ENCODE measurements at regions not wholly inside any gene's neighbourhood (a gene's known extent, or its start where the extent isn't known, plus 50 kb on each side); places are given as distances from the start of the nearest gene placed in this dataset.
"Not testable (repeated sequence)": the region's sequence is repeated elsewhere in the genome, so short reads cannot be mapped to it uniquely, and the experiment has no call there.

DNA sequence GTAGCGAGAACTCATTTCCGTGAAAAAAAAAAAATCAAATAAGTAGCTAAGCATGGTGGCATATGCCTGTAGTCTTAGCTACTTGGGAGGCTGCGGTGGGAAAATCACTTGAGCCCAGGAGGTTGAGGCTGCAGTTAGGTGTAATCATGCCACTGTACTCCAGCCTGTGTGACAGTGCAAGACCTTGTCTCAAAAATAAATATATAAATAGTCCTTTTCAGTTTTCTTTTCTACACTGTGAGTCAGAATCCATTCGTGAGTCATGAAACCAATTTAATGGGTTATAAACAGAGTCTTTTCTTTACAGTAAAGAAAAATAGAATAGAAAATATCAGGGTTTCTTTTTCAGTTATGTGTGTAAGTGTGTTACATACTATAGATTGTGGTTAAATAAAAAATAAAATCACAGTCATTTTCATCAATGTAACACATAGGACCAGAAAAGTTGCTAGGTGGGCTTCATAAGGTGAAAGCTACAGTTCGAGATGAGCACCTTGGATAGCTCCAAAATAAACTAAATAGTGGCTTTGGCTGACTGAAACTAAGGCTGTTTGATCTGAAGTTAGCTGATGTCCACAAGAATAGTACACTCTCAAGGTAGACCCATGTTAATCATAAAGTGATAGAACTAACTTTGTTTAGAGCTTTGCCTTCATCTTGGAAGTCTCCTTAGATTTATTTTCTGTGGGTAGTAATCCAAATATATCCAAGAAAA lies 781.1 kb downstream of the GATA3 start:
- DNase-seq: no peak

DNA sequence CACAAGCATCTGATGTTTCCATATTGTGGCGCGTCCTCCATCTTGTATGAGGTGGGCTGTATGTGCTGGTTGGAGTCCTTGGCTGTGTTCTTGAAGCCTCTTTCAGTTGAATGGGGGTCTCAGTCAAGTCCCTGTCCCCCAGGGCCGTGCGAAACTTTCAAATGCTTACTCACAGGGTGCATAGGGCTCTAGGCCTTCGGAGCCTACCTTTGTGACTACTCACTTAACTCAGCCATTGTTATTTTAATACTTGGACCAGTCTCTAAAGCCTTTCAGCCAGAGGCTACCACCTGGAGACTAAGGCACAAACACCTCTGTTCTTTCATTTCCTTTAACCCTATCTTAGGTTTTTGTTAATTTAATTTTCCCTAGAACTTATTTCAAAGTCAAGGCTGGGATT lies 785.9 kb downstream of the GATA3 start:
- DNase-seq: no peak

DNA sequence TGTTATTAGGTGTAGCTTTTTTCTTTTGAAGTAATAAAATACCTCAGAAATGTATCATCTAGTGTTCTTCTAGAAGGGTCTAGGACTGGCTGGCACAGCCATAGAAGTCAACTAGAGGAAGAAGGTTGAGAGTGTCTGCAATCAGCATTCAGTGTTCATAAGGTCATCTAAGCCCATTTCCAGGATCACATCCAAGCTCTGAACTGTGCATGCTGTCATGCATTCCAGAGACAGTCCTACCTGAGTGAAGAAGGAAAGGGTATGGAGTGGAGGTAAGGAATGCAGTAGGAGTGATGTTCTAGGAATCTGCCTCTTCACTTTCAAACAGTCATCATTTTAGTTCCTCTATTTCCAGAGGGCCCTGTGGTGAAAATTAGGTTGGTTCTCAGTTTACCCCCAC lies 789.7 kb downstream of the GATA3 start:
- DNase-seq: no peak

DNA sequence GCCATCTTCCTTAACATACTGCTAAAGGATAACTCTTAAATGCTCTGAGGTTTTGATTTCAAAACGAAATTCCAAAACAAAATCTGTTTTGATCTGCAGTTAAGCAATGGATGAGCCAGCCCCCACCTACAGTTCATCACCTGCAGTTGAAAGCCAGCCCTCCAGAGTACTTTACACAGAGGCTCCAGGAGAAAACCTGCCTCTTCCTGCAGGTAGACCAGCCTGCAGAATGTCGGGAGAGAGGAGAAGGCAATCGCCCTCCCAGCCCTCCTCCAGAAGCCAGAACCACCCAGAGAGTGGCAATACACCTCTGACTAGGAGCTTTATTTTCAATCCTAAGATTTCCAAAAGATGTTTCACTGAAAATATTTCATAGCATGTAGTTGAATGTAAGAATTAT lies 798.1 kb downstream of the GATA3 start:
- DNase-seq: no peak

- DNase-seq: no peak
Measured at GRCh38 chr10:8853048-8853447, 798.6 kb downstream of the GATA3 start.

DNA sequence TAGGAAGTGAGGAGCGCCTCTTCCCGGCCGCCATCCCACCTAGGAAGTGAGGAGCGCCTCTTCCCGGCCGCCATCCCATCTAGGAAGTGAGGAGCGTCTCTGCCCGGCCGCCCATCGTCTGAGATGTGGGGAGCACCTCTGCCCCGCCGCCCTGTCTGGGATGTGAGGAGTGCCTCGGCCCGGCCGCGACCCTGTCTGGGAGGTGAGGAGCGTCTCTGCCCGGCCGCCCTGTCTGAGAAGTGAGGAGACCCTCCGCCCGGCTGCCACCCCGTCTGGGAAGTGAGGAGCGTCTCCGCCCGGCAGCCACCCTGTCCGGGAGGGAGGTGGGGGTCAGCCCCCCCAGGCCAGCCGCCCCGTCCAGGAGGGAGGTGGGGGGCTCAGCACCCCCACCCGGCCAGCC lies 814.4 kb downstream of the GATA3 start:
- DNase-seq: not testable (repeated sequence)

- DNase-seq: no peak
Measured at GRCh38 chr10:8873310-8873709, 818.8 kb downstream of the GATA3 start.

DNA sequence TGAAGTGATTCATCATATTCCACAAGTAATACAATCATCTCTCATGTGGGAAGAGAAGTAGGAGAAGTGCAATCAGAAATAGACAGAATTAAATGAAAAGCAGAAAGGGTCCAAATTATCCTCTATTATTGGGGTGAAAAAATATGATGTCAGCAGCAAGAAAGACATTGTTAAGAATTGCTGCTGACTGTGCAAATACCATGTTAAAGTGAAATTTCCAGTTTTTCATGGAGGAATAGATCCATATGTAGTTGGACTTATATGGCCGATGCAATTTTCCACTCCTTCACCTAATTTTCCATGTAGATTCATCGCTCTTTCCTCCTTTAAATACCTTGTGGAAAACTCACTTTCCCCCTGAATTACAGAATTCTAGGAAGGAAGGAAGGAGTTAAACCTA lies 819.8 kb downstream of the GATA3 start:
- DNase-seq: no peak

- DNase-seq: no peak
Measured at GRCh38 chr10:8874972-8875371, 820.5 kb downstream of the GATA3 start.

DNA sequence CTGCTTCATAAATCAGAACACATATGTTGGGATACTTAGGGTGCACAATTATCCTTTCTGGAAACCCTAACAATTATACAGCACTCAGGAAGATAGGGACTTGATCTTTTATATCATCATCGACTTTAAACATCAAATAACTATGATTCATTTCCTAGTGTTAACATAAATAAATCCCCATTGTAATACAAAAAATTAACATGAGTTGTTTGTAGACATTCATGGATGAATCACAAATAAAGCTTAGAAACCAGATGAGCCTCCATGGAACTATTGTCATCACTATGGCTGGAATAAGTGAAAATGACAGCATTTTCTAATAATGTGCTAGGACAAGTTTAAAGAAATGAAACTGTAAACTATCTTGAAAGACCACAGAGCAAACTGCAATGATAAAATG lies 821.7 kb downstream of the GATA3 start:
- no peak for DNase-seq

GRCh38 chr10:8889538-8889937 lies 835.0 kb downstream of the GATA3 start:
- no peak for DNase-seq

DNA sequence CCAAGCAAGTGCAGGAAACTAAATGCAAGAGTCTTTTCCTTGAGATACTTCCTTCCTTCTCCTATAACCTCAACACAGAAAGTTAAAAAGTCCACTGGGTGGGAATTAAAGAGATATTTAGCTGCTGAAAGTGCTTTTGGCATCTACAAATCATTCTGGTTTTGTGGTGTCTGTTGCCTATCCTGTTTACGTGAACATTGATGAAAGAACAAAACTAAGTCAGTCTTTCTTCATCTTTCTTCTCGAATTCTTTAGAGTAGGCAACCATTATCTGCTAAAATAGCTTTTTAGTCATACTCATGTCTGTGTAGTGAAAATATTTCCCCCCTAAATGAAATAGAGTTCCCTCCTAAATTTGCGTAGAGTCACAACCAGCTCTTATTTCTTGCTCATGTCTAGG lies 838.6 kb downstream of the GATA3 start:
- DNase-seq: no peak

- no peak for DNase-seq
Measured at GRCh38 chr10:8894148-8894547, 839.7 kb downstream of the GATA3 start.

DNA sequence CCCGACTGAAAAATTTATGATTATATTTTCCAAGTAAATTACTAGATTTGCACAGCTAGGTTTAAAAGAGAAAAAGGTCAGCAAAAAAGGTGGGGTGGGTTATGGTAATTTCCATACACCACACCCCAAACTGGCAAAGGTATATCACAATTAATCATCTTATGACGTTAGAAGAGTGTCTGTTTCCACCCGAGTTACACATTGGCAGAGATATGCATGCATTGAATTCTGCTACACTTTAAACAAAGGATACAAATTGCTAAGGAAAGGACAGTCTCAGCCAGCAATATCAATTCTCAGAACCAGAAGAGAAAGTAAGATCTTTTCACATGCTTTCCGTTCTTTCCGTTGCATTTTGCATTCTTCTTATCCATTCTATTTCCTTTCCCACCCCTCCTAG lies 843.3 kb downstream of the GATA3 start:
- DNase-seq: no peak

DNA sequence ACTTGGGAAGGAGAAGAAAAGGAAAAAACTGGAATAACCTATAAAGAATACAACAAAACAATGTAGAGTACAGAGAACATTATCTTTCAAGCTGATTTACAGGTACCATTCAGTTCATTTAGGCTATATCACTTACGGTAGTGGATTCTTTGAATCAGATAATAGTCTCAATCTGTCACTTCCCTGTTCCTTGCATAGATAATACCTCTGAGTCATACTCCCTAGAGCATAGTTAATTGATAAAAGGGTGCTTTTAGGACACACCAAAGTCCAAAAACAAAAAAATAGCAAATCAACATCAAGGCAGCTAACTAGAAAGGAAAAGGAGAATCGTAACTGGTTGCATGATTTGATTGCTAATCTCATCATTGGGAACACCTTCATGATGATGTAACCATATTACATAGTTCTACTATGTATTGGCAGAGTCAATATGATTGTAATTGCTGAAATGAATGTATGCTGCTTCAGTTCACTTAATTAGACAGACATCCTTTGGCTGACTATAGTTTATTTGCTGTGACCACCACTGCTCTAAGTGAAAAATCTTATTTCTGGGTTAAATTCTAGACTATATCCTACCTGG lies 844.4 kb downstream of the GATA3 start:
- DNase-seq: no peak

- DNase-seq: no peak
Measured at GRCh38 chr10:8902926-8903325, 848.4 kb downstream of the GATA3 start.

DNA sequence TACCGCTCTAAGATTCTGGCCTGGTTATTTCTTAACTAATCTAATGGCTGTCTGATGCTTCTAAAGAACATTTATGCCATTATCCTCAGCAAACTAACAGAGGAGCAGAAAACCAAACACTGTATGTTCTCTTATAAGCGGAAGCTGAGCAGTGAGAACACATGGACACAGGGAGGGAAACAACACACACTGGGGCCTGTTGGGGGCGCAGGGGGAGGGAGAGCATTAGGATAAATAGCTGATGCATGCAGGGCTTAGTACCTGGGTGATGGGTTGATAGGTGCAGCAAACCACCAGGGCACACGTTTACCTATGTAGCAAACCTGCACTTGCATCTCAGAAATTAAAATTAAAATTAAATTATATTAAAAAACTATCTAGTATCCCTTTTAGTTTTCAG lies 853.5 kb downstream of the GATA3 start:
- DNase-seq: no peak

- DNase-seq: no peak
Measured at GRCh38 chr10:8910314-8910713, 855.8 kb downstream of the GATA3 start.

DNA sequence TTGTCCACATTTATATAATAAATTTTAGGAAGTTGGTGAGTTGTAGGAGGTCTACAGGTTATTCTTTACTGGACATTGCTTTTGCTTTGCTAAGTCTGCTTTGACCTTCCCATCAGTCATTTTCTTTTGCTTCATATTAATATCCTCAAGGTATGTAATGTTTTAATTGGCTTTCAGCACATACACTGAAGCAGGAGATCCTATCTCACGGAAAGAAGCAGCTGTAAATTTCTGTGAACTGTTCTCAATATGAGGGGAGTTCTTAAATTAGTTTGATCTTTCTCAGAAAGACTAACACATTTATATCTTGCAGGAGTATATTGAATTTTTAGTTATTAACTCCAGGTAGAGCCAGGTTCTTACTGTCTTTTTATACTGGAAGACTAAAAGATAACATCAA lies 856.5 kb downstream of the GATA3 start:
- no peak for DNase-seq

DNA sequence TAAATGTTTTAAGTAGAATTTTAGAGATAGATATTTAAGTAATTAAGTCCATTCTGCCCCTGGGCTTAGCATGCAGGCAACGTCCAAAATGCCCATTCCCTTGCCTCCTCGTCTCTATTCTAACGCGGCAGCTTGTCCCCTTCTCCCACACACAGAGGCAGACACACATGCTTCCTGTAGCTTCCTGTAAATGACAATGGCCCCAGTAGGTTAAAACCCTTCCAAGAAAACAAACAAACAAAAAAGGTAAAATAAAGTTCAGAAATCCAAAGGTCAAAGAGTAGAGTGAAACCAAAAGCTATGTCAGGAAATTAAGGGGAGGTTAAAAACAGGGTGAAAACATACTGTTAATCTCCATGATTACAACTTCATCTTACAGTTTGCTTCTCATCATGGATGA lies 857.6 kb downstream of the GATA3 start:
- DNase-seq: no peak

DNA sequence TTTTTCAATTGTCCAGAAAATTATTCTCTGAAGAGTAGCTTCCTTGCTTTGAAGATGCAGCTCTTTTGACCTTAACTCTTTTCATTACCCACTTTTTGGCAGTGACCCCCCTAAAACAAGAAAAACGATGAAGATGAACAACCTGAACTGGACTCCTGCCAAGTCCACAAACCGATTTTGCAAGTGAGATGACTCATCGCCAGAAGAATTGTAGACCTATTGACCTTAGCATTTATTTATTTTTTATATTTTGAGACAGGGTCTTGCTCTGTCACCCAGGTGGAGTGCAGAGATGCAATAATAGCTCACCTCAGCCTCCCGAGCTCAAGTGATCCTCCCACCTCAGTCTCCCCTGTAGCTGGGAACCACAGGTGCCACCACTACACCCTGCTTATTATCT lies 859.2 kb downstream of the GATA3 start:
- DNase-seq: no peak

GRCh38 chr10:8919280-8919679 lies 864.8 kb downstream of the GATA3 start:
- DNase-seq: no peak

GRCh38 chr10:8921568-8921967 lies 867.1 kb downstream of the GATA3 start:
- no peak for DNase-seq

DNA sequence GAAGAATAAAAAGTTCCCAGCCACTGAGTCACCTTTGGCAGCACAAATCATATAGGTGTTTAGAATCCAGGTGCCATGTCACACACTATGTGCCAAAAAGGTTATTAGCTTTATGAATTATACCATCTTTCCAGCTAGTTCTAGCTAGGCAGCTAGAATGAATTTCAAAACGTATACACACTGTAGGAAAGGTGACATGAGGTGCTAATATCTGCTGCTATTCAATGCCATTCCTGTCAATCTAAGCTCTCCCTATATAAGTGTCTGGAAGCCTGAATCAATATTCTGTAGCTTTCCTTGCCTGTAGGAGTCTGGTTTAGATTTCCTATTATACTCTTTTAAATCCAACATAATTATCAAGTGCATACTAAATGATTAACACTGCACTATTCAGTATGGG lies 868.6 kb downstream of the GATA3 start:
- no peak for DNase-seq

- DNase-seq: no peak
Measured at GRCh38 chr10:8927705-8928104, 873.2 kb downstream of the GATA3 start.
